ENCODE measurements at regions not wholly inside any gene's neighbourhood (a gene's known extent, or its start where the extent isn't known, plus 50 kb on each side); places are given as distances from the start of the nearest gene placed in this dataset.
"Not testable (repeated sequence)": the region's sequence is repeated elsewhere in the genome, so short reads cannot be mapped to it uniquely, and the experiment has no call there.

- Mint-ChIP-seq H3K4me3 (no peak overlapping the region), H3K27me3 (no peaks in the 10 kb centered on the region), H3K36me3 (ENCODE audit: low read depth) (no peaks in the 10 kb centered on the region), H3K27ac (peak overlapping the region; percentile 70), H3K4me1 (peaks cover 67% of the 10 kb centered on the region), H3K9me3 (peaks cover 6% of the 10 kb centered on the region)
- ATAC-seq: peak; percentile 38
- no peak for DNase-seq
Observed at GRCh38 chr6:11413728-11414127, 123.8 kb upstream of the TMEM170B start.

- H3K4me1 Mint-ChIP-seq: peaks cover 67% of the 10 kb centered on the region
Observed at GRCh38 chr6:11413117-11413687, 124.3 kb upstream of the TMEM170B start.

GRCh38 chr6:11412616-11413015, 124.9 kb upstream of the TMEM170B start:
- DNase-seq: no peak
- Mint-ChIP-seq H3K9me3 (peaks cover 6% of the 10 kb centered on the region), H3K36me3 (ENCODE audit: low read depth) (no peaks in the 10 kb centered on the region), H3K4me1 (peaks cover 67% of the 10 kb centered on the region), H3K27me3 (no peaks in the 10 kb centered on the region), H3K27ac (peak overlapping the region; percentile 75), H3K4me3 (peak overlapping the region; percentile 18)
- ATAC-seq: peak; percentile 42

More at GRCh38 chr6:11413117-11413687, 124.3 kb upstream of the TMEM170B start:
- Mint-ChIP-seq H3K27me3 (no peaks in the 10 kb centered on the region), H3K36me3 (ENCODE audit: low read depth) (no peaks in the 10 kb centered on the region), H3K27ac (peak overlapping the region; percentile 70), H3K9me3 (peaks cover 6% of the 10 kb centered on the region), H3K4me3 (peak overlapping the region; percentile 18)
- DNase-seq (no peak), ATAC-seq (peak; percentile 4)

GRCh38 chr6:11412011-11412424, 125.5 kb upstream of the TMEM170B start:
- no peak overlapping the region for H3K4me3 Mint-ChIP-seq

GRCh38 chr6:11411593-11411992, 126.0 kb upstream of the TMEM170B start:
- Mint-ChIP-seq H3K36me3 (ENCODE audit: low read depth) (no peaks in the 10 kb centered on the region), H3K27ac (peak overlapping the region; percentile 75), H3K4me3 (no peak overlapping the region), H3K4me1 (peaks cover 66% of the 10 kb centered on the region), H3K9me3 (peaks cover 5% of the 10 kb centered on the region), H3K27me3 (no peaks in the 10 kb centered on the region)
- ATAC-seq (no peak), DNase-seq (no peak)

More at GRCh38 chr6:11412011-11412424, 125.5 kb upstream of the TMEM170B start:
- Mint-ChIP-seq H3K36me3 (ENCODE audit: low read depth) (no peaks in the 10 kb centered on the region), H3K27ac (peak overlapping the region; percentile 75), H3K4me1 (peaks cover 67% of the 10 kb centered on the region), H3K27me3 (no peaks in the 10 kb centered on the region), H3K9me3 (peaks cover 6% of the 10 kb centered on the region)
- no peak for ATAC-seq
- DNase-seq: no peak

GRCh38 chr6:11410539-11411307, 126.8 kb upstream of the TMEM170B start:
- ATAC-seq: peak; percentile 81
- peak; percentile 22 for DNase-seq
- H3K27ac Mint-ChIP-seq: peak overlapping the region; percentile 46
- peaks cover 57% of the 10 kb centered on the region for H3K4me1 Mint-ChIP-seq
- no peaks in the 10 kb centered on the region for H3K27me3 Mint-ChIP-seq
- H3K36me3 Mint-ChIP-seq (ENCODE audit: low read depth): no peaks in the 10 kb centered on the region
- no peak overlapping the region for H3K4me3 Mint-ChIP-seq
- no peaks in the 10 kb centered on the region for H3K9me3 Mint-ChIP-seq

- ATAC-seq (no peak), DNase-seq (no peak)
- Mint-ChIP-seq H3K9me3 (no peaks in the 10 kb centered on the region), H3K4me1 (peaks cover 51% of the 10 kb centered on the region), H3K36me3 (ENCODE audit: low read depth) (no peaks in the 10 kb centered on the region), H3K27ac (no peak overlapping the region), H3K27me3 (no peaks in the 10 kb centered on the region), H3K4me3 (no peak overlapping the region)
Observed at GRCh38 chr6:11409371-11409770, 128.2 kb upstream of the TMEM170B start.

GRCh38 chr6:11407414-11407813, 130.1 kb upstream of the TMEM170B start:
- Mint-ChIP-seq H3K9me3 (no peaks in the 10 kb centered on the region), H3K4me1 (peaks cover 34% of the 10 kb centered on the region), H3K27me3 (no peaks in the 10 kb centered on the region), H3K27ac (no peak overlapping the region), H3K36me3 (ENCODE audit: low read depth) (no peaks in the 10 kb centered on the region), H3K4me3 (no peak overlapping the region)
- ATAC-seq (no peak), DNase-seq (no peak)

- Mint-ChIP-seq H3K36me3 (ENCODE audit: low read depth) (no peaks in the 10 kb centered on the region), H3K27me3 (no peaks in the 10 kb centered on the region), H3K9me3 (no peaks in the 10 kb centered on the region), H3K4me1 (peaks cover 12% of the 10 kb centered on the region), H3K4me3 (no peak overlapping the region), H3K27ac (no peak overlapping the region)
- no peak for DNase-seq
- ATAC-seq: no peak
Observed at GRCh38 chr6:11404838-11405237, 132.7 kb upstream of the TMEM170B start.

- no peak for ATAC-seq
- no peaks in the 10 kb centered on the region for H3K9me3 Mint-ChIP-seq
Observed at GRCh38 chr6:11404081-11404480, 133.5 kb upstream of the TMEM170B start.

GRCh38 chr6:11403035-11403601, 134.4 kb upstream of the TMEM170B start:
- Mint-ChIP-seq H3K4me3 (no peak overlapping the region), H3K9me3 (no peaks in the 10 kb centered on the region), H3K27ac (no peak overlapping the region), H3K27me3 (no peaks in the 10 kb centered on the region), H3K4me1 (peaks cover 6% of the 10 kb centered on the region), H3K36me3 (ENCODE audit: low read depth) (no peaks in the 10 kb centered on the region)
- ATAC-seq (no peak), DNase-seq (no peak)

More at GRCh38 chr6:11404081-11404480, 133.5 kb upstream of the TMEM170B start:
- no peaks in the 10 kb centered on the region for H3K36me3 Mint-ChIP-seq (ENCODE audit: low read depth)
- H3K4me1 Mint-ChIP-seq: peaks cover 7% of the 10 kb centered on the region
- H3K27ac Mint-ChIP-seq: no peak overlapping the region
- no peak for DNase-seq
- H3K4me3 Mint-ChIP-seq: no peak overlapping the region
- no peaks in the 10 kb centered on the region for H3K27me3 Mint-ChIP-seq

GRCh38 chr6:11402581-11402980, 135.0 kb upstream of the TMEM170B start:
- not testable (repeated sequence) for H3K4me3 Mint-ChIP-seq; H3K27me3 Mint-ChIP-seq; H3K9me3 Mint-ChIP-seq; H3K4me1 Mint-ChIP-seq; H3K27ac Mint-ChIP-seq; H3K36me3 Mint-ChIP-seq (ENCODE audit: low read depth); DNase-seq; ATAC-seq

GRCh38 chr6:11401954-11402353, 135.6 kb upstream of the TMEM170B start:
- not testable (repeated sequence) for H3K9me3 Mint-ChIP-seq; ATAC-seq; H3K27ac Mint-ChIP-seq; DNase-seq; H3K36me3 Mint-ChIP-seq (ENCODE audit: low read depth); H3K4me3 Mint-ChIP-seq; H3K4me1 Mint-ChIP-seq; H3K27me3 Mint-ChIP-seq

GRCh38 chr6:11398451-11399326, 138.9 kb upstream of the TMEM170B start:
- ATAC-seq (no peak), DNase-seq (no peak)
- Mint-ChIP-seq H3K4me1 (peaks cover 3% of the 10 kb centered on the region), H3K27me3 (peaks cover 2% of the 10 kb centered on the region), H3K36me3 (ENCODE audit: low read depth) (no peaks in the 10 kb centered on the region), H3K27ac (no peak overlapping the region), H3K4me3 (no peak overlapping the region), H3K9me3 (peaks cover 4% of the 10 kb centered on the region)

Measured in activated naive CD8-positive, alpha-beta T cell treated with anti-CD3 and anti-CD28 coated beads, Interleukin-2, amount 50 U/mL, for 24 hours (primary cell).